HCT116 (cell line): ENCODE measurements at regions not wholly inside any gene's neighbourhood (a gene's known extent, or its start where the extent isn't known, plus 50 kb on each side); places are given as distances from the start of the nearest gene placed in this dataset.

Experiments used
- ATAC-seq: fragments of 200-7000 bp; cut with Tn5 transposase; 2 replicates; pipeline ENCODE4 v1.9.1; 2020; ENCODE audit warnings: mild to moderate bottlenecking, moderate library complexity
- BruUV-seq: library from RNA; stranded (reverse); fragments of 400-500 nt; replicated peaks from 2 replicates; lab custom pipeline; 2021; lab: Mats Ljungman, UMichigan
- CTCF ChIA-PET: fragments of 300-600 bp; sonication (Branson Sonifier 250); formaldehyde crosslinking; loops from one replicate; lab custom pipeline; 2021; ENCODE audit warnings: antibody characterized with exemption; lab: Charles Lee
- POLR2A ChIA-PET: fragments of 300-600, 350-600 bp; sonication (Branson Sonifier 250); formaldehyde crosslinking; loops from one replicate; lab custom pipeline; 2021; ENCODE audit warnings: antibody characterized with exemption; lab: Charles Lee
- RAD21 ChIA-PET, 2 experiments: fragments of 300-600 bp; sonication (Branson Sonifier 250); formaldehyde crosslinking; loops; one replicate each; lab custom pipeline; 2023; ENCODE audit warnings: low total read pairs in 2 of 2; ENCODE audit not compliant: uncharacterized antibody in 2 of 2, unreplicated experiment in 2 of 2, low non-redundant PET in 1 of 2; lab: Charles Lee
- DNase-seq: peaks from one replicate; pipeline ENCODE4 v3.0.0-alpha.2; 2010; ENCODE audit warnings: low read depth, low spot score
- H2AFZ ChIP-seq: fragments of 200-600 bp; shearing (Covaris generic), sonication (generic); 2 replicates; pipeline ENCODE4 v1.6.1; 2017; ENCODE audit warnings: low read depth, mixed run types, mixed read lengths, antibody characterized with exemption, low read length; ENCODE audit not compliant: poor library complexity, severe bottlenecking
- H3K27ac ChIP-seq: 2 replicates; pipeline ENCODE4 v1.5.1; 2012; ENCODE audit warnings: low read depth, low read length
- H3K27me3 ChIP-seq: fragments of 200-600 bp; sonication (generic); 2 replicates; pipeline ENCODE4 v1.6.1; 2016; ENCODE audit warnings: mixed run types, low read length, mixed read lengths; ENCODE audit not compliant: insufficient read depth
- H3K36me3 ChIP-seq, 2 experiments: fragments of 200-500 bp in 1 of 2; fragments of 200-600 bp in 1 of 2; sonication (Bioruptor generic) in 1 of 2; sonication (generic) in 1 of 2; 2 replicates each; pipeline versions ENCODE4 v1.5.1 to v1.6.1; 2014 to 2016; ENCODE audit warnings: low read length in 2 of 2, inconsistent platforms in 1 of 2, mixed read lengths in 1 of 2, mixed run types in 1 of 2; ENCODE audit not compliant: insufficient read depth in 2 of 2, control insufficient read depth in 1 of 2
- H3K4me1 ChIP-seq, 2 experiments: fragments of 200-600 bp in 1 of 2; sonication (generic) in 1 of 2; 2 replicates each; pipeline versions ENCODE4 v1.5.1 to v1.6.1; 2012 to 2017; ENCODE audit warnings: low read length in 2 of 2, inconsistent platforms in 1 of 2, mild to moderate bottlenecking in 1 of 2, mixed read lengths in 1 of 2, mixed run types in 1 of 2, moderate library complexity in 1 of 2; ENCODE audit not compliant: insufficient read depth in 2 of 2, control insufficient read depth in 1 of 2
- H3K4me2 ChIP-seq: fragments of 200-600 bp; sonication (generic); 2 replicates; pipeline ENCODE4 v1.6.1; 2017; ENCODE audit warnings: mixed run types, low read length, mixed read lengths
- H3K4me3 ChIP-seq, 2 experiments: fragments of 200-600 bp in 1 of 2; sonication (generic) in 1 of 2; replicated peaks in 1 of 2; 2 replicates each; pipeline ENCODE4 v1.5.1; 2011 to 2016; ENCODE audit warnings: low read length in 2 of 2, control low read depth in 1 of 2, low read depth in 1 of 2, mild to moderate bottlenecking in 1 of 2, mixed read lengths in 1 of 2, mixed run types in 1 of 2
- H3K79me2 ChIP-seq: fragments of 200-600 bp; sonication (generic); 2 replicates; pipeline ENCODE4 v1.6.1; 2017; ENCODE audit warnings: mild to moderate bottlenecking, mixed run types, low read length, moderate library complexity, mixed read lengths; ENCODE audit not compliant: insufficient read depth
- H3K9ac ChIP-seq: fragments of 200-600 bp; sonication (generic); 2 replicates; pipeline ENCODE4 v1.6.1; 2016; ENCODE audit warnings: low read length, mixed read lengths
- H3K9me2 ChIP-seq: fragments of 200-600 bp; sonication (generic), shearing (Covaris generic); 2 replicates; pipeline ENCODE4 v1.6.1; 2017; ENCODE audit warnings: mixed run types, mild to moderate bottlenecking, moderate library complexity; ENCODE audit not compliant: insufficient read depth
- H3K9me3 ChIP-seq, 2 experiments: fragments of 200-500 bp in 1 of 2; fragments of 200-600 bp in 1 of 2; sonication (Bioruptor generic) in 1 of 2; sonication (generic) in 1 of 2; 2 replicates each; pipeline ENCODE4 v1.6.1; 2014 to 2017; ENCODE audit warnings: low read length in 2 of 2, mixed read lengths in 2 of 2, inconsistent platforms in 1 of 2, low read depth in 1 of 2, mild to moderate bottlenecking in 1 of 2, mixed run types in 1 of 2, moderate library complexity in 1 of 2; ENCODE audit not compliant: control insufficient read depth in 1 of 2, insufficient read depth in 1 of 2
- H4K20me1 ChIP-seq: fragments of 200-600 bp; sonication (generic), shearing (Covaris generic); 2 replicates; pipeline ENCODE4 v1.6.1; 2017; ENCODE audit warnings: mixed run types, mild to moderate bottlenecking, moderate library complexity; ENCODE audit not compliant: insufficient read depth
- CEBPB ChIP-seq: IDR thresholded peaks from 2 replicates; pipeline ENCODE4 v1.6.1; 2012; ENCODE audit warnings: low read depth
- CTCF ChIP-seq, 3 experiments: fragments of 200-600 bp in 1 of 3; sonication (generic) in 1 of 3; IDR thresholded peaks in 2 of 3; conservative IDR thresholded peaks in 1 of 3; 2 replicates each; pipeline ENCODE4 v1.5.1; 2012 to 2017; ENCODE audit warnings: low read depth in 2 of 3, low read length in 2 of 3, antibody characterized with exemption in 1 of 3, borderline replicate concordance in 1 of 3, control low read depth in 1 of 3, mild to moderate bottlenecking in 1 of 3, mixed read lengths in 1 of 3, mixed run types in 1 of 3, moderate library complexity in 1 of 3; ENCODE audit not compliant: insufficient read depth in 1 of 3
- EZH2phosphoT487 ChIP-seq: fragments of 200-600 bp; IDR thresholded peaks from 2 replicates; pipeline ENCODE4 v1.6.1; 2018; ENCODE audit warnings: antibody characterized with exemption, borderline replicate concordance
- JUND ChIP-seq: IDR thresholded peaks from 2 replicates; pipeline ENCODE4 v1.6.1; 2012
- POLR2AphosphoS5 ChIP-seq: IDR thresholded peaks from 2 replicates; pipeline ENCODE4 v1.6.1; 2011; ENCODE audit warnings: mild to moderate bottlenecking, low read depth, low read length, moderate library complexity
- RAD21 ChIP-seq: IDR thresholded peaks from 2 replicates; pipeline ENCODE4 v1.6.1; 2012; ENCODE audit warnings: low read depth, mild to moderate bottlenecking
- REST ChIP-seq: IDR thresholded peaks from 2 replicates; pipeline ENCODE4 v1.6.1; 2012; ENCODE audit warnings: low read depth
- SIN3A ChIP-seq: IDR thresholded peaks from 2 replicates; pipeline ENCODE4 v1.6.1; 2012; ENCODE audit warnings: low read depth
- YY1 ChIP-seq: IDR thresholded peaks from 2 replicates; pipeline ENCODE4 v1.6.1; 2011; ENCODE audit warnings: low read length, low read depth, moderate library complexity, mild to moderate bottlenecking; ENCODE audit not compliant: insufficient replicate concordance; ENCODE audit errors: extremely low read depth
- ZBTB33 ChIP-seq: IDR thresholded peaks from 2 replicates; pipeline ENCODE4 v1.6.1; 2011; ENCODE audit warnings: mild to moderate bottlenecking, low read length, moderate library complexity; ENCODE audit not compliant: insufficient replicate concordance; ENCODE audit errors: extremely low read depth
- intact Hi-C: fragments of 100-400 bp; cut with micrococcal nuclease; formaldehyde crosslinking; loops from 2 replicates; pipeline ENCODE4 v1.10.0; 2022

GRCh38 chr13:111945086-111945485, 121.9 kb upstream of the SOX1 start (continued):
- no peak for TF ChIP-seq CTCF (IDR thresholded peaks at IDR 0.05 in 2 of 3, conservative IDR thresholded peaks at IDR 0.05 in 1 of 3; ENCODE audit: borderline replicate concordance in 1 of 3, insufficient read depth in 1 of 3, low read depth in 2 of 3, low read length in 2 of 3)
- TF ChIP-seq EZH2phosphoT487 = no peak
- no peak for TF ChIP-seq ZBTB33

- Histone ChIP-seq H3K36me3 (no peaks in the 10 kb centered on the region), H3K27ac (no peak overlapping the region), H3K27me3 (peaks cover 9% of the 10 kb centered on the region; the same call in 1 of the 2 replicates), H3K9ac (no peak overlapping the region), H3K4me1 (no peaks in the 10 kb centered on the region), H3K9me2 (no peaks in the 10 kb centered on the region), H4K20me1 (no peaks in the 10 kb centered on the region), H3K4me2 (no peak overlapping the region), H3K79me2 (no peaks in the 10 kb centered on the region), H2AFZ (no peak overlapping the region), H3K9me3 (peaks cover 0 to 3% of the 10 kb centered on the region in 2 experiments; a peak in 1 of 4 replicates), H3K4me3 (no peak overlapping the region)
- ATAC-seq (no peak), DNase-seq (no peak)
- CTCF ChIA-PET = no interaction called here
- RAD21 ChIA-PET = no interaction called here
- BruUV-seq = no TSS peak
- POLR2A ChIA-PET = no interaction called here
- intact Hi-C loops = no loop called here
- TF ChIP-seq CEBPB = no peak
- no peak for TF ChIP-seq RAD21
- no peak for TF ChIP-seq REST
- TF ChIP-seq ZBTB33 = no peak
- no peak for TF ChIP-seq CTCF (IDR thresholded peaks at IDR 0.05 in 2 of 3, conservative IDR thresholded peaks at IDR 0.05 in 1 of 3; ENCODE audit: borderline replicate concordance in 1 of 3, insufficient read depth in 1 of 3, low read depth in 2 of 3, low read length in 2 of 3)
- TF ChIP-seq POLR2AphosphoS5 = no peak
- no peak for TF ChIP-seq JUND
- TF ChIP-seq YY1 = no peak
- TF ChIP-seq SIN3A = no peak
- TF ChIP-seq EZH2phosphoT487 = no peak
These were observed 120.7 kb upstream of the SOX1 start for GRCh38 chr13:111946214-111946613.
